ENCODE measurements at regions not wholly inside any gene's neighbourhood (a gene's known extent, or its start where the extent isn't known, plus 50 kb on each side); places are given as distances from the start of the nearest gene placed in this dataset.

DNA sequence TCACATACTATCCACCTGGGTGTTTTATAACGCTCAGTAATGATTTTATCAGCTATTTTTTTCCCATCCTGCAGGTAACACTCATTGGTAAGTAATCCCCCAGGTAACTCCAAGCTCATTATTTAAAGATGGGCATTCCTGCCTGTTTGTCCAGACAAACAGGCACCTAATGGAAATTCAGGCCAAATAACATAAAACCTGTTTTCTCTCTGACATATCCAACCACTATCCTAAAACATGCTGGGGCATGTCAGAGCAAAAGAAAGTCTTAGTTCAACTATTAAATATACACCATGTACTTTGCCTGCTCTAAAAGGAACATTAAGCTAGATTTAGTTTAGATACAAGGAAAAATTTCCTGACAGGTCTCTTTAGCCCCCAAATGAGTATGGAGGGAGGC is 987.7 kb downstream of the TTLL7 start:
- DNase-seq = no peak

DNA sequence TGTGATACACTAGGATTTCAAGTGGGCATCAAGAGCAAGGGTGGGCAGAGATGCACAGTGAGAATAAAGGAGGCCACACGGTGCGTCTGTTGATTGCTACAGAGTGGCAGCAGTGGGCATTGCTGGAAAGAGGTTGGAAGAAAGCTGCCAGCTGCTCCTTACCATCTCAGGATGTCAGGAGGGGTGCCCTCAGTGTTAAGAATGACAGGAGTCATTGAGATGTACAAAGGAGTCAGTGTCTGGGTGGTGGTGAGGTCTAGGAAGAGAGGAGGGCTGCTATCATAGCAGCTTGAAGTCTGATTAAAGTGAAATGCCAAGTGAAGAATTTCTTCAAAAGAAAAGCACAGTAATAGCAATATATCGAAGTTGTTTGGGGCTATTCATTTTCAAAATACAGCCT is 992.7 kb downstream of the TTLL7 start:
- no peak for DNase-seq

DNA sequence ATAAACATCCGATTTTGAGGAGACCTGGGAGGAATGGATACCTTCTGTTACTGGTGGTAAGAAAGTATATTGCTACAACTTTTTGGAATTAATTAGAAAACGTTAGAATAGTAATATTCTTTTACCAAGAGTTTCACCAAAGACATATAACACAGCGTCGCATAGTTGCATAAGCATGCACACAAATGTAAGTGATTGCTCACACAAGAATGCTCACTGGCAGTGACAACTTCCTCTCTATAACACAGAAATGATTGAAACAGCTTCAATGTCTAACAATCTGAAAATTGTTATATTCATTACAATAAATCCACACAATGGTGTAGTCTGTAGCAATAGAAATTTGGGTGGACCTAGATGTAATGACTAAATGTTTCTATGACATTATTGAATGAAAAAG is 998.6 kb downstream of the TTLL7 start:
- no peak for DNase-seq

DNA sequence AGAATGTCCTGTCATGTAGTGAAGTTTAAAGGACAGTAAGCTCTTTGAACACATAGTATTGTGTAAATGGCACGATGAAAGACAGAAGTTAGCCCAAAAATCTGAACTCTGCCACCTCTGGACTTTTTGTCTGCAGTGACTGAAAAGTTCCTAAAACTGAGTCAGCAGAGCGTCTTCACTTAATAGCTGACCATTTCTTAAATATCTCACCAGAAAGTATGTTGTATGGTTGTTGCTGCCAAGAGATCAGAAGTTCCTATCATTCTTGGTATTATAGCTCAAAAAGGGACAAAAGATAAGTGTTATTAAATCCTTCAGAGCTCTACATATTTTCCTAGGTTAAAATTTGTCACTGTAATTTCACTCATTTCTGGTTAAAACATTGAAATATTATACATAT is 1003.0 kb downstream of the TTLL7 start:
- no peak for DNase-seq

- DNase-seq = peak; percentile 0
Observed at GRCh38 chr1:82994616-82995263, 1004.2 kb downstream of the TTLL7 start.

- no peak for DNase-seq
Observed at GRCh38 chr1:82991569-82991968, 1007.4 kb downstream of the TTLL7 start.

DNA sequence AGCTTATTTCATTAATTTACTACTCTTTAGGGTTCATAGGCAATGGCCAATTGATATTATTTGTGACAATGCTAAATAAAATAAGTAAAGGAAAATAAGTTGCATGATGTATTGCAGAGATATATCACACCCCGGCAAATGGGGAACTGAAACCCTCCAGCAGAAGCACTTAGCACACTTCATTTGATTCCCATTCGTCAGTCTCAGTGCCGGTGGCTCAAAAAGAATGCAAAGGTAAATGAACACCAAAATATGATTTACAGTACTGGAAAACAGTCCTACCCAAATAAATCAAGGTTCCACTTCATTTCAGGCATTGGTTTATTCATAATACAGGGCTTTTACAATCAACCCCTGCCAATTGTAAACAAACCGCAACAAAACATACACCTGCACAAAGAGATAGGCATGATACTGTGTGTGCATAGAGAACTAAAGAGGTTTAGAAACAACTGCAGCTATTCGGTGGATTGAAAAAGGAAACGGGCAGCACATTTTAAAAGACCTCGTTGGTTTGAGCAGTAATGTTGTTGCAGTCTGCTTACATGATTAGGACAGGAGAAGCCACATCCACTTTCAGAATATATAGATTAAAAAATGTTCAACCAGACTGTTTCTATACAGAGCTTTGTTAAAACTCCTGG is 1019.2 kb downstream of the TTLL7 start:
- DNase-seq = peak; percentile 7

DNA sequence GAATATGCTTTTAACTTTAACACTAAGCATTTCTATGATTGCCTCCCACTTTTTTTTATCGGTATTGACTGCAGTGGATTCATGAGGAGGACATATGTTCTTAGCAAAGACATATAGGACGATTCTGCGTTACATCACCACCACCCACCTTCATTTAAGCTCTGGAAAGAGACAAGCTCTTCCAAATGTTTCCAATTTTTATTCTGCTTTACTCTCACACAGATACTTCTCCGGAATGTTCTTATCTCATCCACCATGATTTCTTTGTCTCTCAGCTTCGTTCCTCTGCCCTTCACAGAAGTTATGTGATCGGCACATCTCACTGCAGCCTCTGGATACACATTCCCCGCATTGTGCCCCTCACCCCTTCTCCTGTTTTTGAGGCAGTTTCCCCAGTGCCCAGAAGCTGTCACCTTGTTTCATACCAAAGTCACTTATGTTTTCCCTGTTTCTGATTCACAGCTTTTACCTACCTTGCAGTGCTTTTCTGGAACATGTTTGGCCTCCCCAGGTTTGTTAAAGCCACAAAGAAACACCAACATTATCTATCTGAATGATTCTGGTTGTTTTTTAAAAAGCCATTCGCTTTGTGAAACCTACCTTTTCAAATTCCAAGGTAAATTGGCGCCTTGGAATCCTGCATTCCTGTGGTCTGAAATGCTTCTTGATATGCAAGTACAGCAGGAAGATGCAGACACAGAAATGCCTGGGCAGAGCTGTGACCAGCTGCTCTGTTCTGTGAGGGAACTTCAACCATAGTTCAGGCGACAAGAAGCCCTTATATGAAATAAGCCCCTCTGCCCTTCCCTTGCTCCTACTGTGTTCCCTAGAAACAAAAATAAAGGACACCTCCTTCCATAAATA is 1020.2 kb downstream of the TTLL7 start:
- no peak for DNase-seq

DNA sequence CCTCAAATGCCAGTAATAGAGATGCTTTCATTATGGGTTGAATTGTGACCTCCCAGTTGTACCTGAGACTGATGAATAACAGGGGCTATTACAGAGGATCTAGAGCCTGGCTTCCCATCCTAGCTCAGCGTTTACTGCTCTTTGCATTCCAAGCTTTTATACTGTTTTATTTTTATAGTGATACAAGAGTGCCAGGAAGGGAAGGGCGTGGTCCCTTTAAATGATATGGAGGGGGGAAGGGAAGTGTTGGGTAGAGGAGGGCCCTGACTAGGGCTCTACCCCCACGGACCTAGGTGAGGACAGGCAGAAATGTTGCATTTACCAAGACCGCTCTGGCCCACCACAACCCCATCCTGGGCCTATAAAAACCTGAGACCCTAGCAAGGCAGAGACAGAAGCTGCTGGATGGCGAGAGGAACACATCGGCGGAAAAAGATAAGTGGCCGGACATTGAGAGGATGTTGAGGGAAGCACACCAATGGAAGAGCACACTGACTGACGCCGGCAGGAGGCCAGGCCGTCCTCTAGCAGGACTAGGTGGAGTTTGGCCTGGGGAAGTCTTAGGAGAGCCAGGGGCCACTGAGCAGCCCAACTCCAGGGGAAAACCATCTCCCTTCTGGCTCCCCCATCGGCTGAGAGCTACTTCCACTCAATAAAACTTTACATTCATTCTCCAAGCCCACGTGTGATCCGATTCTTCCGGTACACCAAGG is 1025.9 kb downstream of the TTLL7 start:
- DNase-seq = no peak

DNA sequence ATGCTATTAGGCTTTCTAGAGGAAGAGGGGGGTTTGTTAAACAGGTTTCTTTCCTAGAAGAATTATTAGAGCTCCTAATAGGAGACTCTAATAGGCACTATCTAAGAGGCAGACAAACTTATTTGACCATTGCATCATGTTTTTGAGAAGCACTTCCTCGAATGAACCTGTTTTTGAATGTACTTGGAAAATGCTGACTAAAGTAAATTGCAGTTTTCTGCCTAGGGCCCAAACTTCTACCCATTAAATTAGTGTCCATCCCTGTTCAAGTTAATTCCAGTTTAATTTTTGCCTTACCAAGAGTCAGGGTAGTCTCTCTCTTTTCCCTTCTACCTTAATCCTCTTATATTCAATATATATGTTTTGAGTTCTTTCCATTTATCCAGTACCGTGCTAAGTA is 1029.6 kb downstream of the TTLL7 start:
- DNase-seq = no peak

- no peak for DNase-seq
Observed at GRCh38 chr1:82962658-82963057, 1036.3 kb downstream of the TTLL7 start.

DNA sequence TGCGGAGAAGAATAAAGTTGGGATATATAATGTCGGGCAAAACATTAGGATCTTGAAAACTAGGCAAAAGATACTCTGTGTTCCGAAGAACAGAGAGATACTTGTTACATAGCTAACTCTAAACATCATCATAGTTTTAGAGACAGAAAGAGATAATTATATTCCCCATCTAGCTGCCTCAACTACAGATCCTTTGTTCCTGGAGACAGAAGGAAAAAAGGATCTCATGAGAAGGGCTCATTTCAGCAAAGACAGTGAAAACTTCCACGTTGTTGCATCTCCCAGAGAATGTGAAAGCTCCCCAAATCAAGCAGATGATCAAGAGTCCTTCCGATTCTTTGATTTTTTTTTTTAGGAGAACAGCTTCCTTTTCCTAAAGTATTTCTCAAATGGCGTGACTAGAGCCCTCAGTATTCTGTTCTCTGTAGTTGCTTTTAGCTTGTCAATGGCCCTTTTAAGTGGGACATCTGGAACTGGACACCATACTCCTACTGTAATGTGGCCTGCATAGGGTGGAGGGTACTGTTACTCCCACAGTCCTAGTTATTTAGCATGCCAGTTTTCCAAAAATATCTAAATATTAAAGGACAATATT is 1048.2 kb downstream of the TTLL7 start:
- no peak for DNase-seq

DNA sequence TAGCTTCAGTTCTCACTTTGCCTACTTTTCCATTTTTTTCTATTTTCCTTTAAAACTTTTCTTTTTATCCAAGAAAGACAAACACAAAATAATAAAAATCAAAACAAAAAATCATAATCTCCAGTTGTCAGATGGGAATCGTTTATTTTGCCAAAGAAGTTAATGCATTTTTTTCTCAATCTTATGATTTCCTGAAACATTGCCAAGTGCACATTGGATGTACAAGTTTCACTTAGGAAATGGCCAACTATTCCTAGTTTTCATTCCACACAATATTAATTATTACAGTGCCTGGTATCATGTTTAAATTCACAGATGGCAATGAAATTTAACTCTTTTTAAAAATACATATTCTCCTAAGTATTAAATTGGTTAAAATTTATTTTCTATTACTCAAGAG is 1050.5 kb downstream of the TTLL7 start:
- no peak for DNase-seq

DNA sequence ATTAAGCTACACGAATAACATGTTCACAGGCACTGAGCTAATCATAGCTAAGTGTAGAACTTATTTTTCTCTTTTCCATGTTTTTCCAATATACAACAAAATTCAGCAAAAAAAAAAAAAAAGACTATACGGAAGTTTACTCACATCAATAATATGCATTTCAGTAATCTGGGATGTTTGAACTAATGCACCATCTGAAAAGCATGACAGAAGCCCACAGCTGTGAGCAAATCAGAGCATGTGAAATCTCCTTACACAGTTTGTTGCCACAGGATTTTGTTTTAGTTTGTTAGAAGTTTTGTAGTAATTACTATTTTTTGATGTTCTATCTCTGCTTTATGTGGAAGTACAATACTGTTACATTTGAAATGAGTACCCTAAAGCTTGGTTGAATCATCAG is 1051.7 kb downstream of the TTLL7 start:
- DNase-seq = no peak

- DNase-seq = no peak
Observed at GRCh38 chr1:82946096-82946605, 1052.8 kb downstream of the TTLL7 start.

- no peak for DNase-seq
Observed at GRCh38 chr1:82944822-82945221, 1054.1 kb downstream of the TTLL7 start.

- DNase-seq = peak; percentile 1
Observed at GRCh38 chr1:82934074-82934473, 1064.9 kb downstream of the TTLL7 start.

- DNase-seq = no peak
Observed at GRCh38 chr1:82932727-82933126, 1066.2 kb downstream of the TTLL7 start.

- no peak for DNase-seq
Observed at GRCh38 chr1:82932207-82932606, 1066.7 kb downstream of the TTLL7 start.

GRCh38 chr1:82931006-82931405 is 1067.9 kb downstream of the TTLL7 start:
- peak; percentile 1 for DNase-seq

DNA sequence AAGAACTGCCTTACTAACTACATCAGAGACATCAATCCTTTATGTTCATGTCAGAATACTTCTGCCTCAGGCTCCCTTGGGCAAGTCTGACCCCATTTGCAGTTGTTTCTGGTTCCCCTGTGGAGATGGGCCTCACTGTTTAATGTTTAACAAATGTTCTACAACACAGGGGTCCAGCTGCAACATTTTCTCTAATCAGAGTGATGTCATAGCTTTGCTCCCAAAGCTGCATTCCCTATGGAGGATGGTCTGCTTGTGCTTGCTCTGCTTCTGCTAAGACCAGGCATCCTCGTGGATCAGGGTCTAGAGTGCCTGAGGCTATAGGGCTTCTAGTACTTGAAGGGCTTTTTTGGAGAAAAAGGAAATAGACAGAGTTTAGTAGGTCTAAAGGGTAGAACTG is 1071.2 kb downstream of the TTLL7 start:
- no peak for DNase-seq

GRCh38 chr1:82924666-82925065 is 1074.3 kb downstream of the TTLL7 start:
- no peak for DNase-seq

GRCh38 chr1:82923931-82924330 is 1075.0 kb downstream of the TTLL7 start:
- no peak for DNase-seq
